GM19397 (cell line): ENCODE measurements at regions not wholly inside any gene's neighbourhood (a gene's known extent, or its start where the extent isn't known, plus 50 kb on each side); places are given as distances from the start of the nearest gene placed in this dataset.

Experiments
- ATAC-seq: cut with Tn5 transposase; IDR thresholded peaks from one replicate; pipeline ENCODE4 v1.9.1; 2021; ENCODE audit warnings: mild to moderate bottlenecking, moderate library complexity; ENCODE audit not compliant: unreplicated experiment

- ATAC-seq: no peak
These were observed 165.8 kb downstream of the INHBA start for GRCh38 chr7:41536873-41537665.

GRCh38 chr7:41536122-41536872 lies 166.6 kb downstream of the INHBA start:
- ATAC-seq: no peak

GRCh38 chr7:41529831-41530230 lies 173.1 kb downstream of the INHBA start:
- no peak for ATAC-seq

- ATAC-seq: no peak
These were observed 178.0 kb downstream of the INHBA start for GRCh38 chr7:41524876-41525275.

- no peak for ATAC-seq
These were observed 182.4 kb downstream of the INHBA start for GRCh38 chr7:41520445-41520844.

GRCh38 chr7:41517771-41518170 lies 185.1 kb downstream of the INHBA start:
- ATAC-seq: no peak

- no peak for ATAC-seq
These were observed 194.1 kb downstream of the INHBA start for GRCh38 chr7:41508755-41509154.

- no peak for ATAC-seq
These were observed 195.1 kb downstream of the INHBA start for GRCh38 chr7:41507686-41508268.

- ATAC-seq: no peak
These were observed 198.5 kb downstream of the INHBA start for GRCh38 chr7:41504214-41504980.

- no peak for ATAC-seq
These were observed 199.5 kb downstream of the INHBA start for GRCh38 chr7:41503438-41503837.

- no peak for ATAC-seq
These were observed 201.4 kb downstream of the INHBA start for GRCh38 chr7:41501466-41501865.

GRCh38 chr7:41501006-41501405 lies 201.9 kb downstream of the INHBA start:
- no peak for ATAC-seq

GRCh38 chr7:41492603-41493002 lies 210.3 kb downstream of the INHBA start:
- no peak for ATAC-seq

GRCh38 chr7:41491883-41492471 lies 210.9 kb downstream of the INHBA start:
- no peak for ATAC-seq

GRCh38 chr7:41491308-41491707 lies 211.6 kb downstream of the INHBA start:
- no peak for ATAC-seq

- no peak for ATAC-seq
These were observed 213.0 kb downstream of the INHBA start for GRCh38 chr7:41489885-41490284.

- ATAC-seq: no peak
These were observed 215.5 kb downstream of the INHBA start for GRCh38 chr7:41487229-41487940.

GRCh38 chr7:41481353-41481752 lies 221.5 kb downstream of the INHBA start:
- ATAC-seq: no peak

GRCh38 chr7:41478187-41478586 lies 224.7 kb downstream of the INHBA start:
- ATAC-seq: no peak

GRCh38 chr7:41476460-41476803 lies 226.5 kb downstream of the INHBA start:
- no peak for ATAC-seq
